CD4-positive, alpha-beta T cell (primary cell): ENCODE measurements at regions not wholly inside any gene's neighbourhood (a gene's known extent, or its start where the extent isn't known, plus 50 kb on each side); places are given as distances from the start of the nearest gene placed in this dataset.

Experiments used
- ATAC-seq: fragments of 200-7000 bp; cut with Tn5 transposase; one replicate; pipeline ENCODE4 v1.10.0; 2022; ENCODE audit warnings: mild to moderate bottlenecking; ENCODE audit not compliant: poor library complexity
- CTCF ChIA-PET: fragments of 350-600 bp; sonication (Branson Sonifier 250); formaldehyde crosslinking; loops from one replicate; lab custom pipeline; 2021; ENCODE audit warnings: antibody characterized with exemption, inconsistent platforms; lab: Charles Lee
- POLR2A ChIA-PET: fragments of 350-600 bp; sonication (Branson Sonifier 250); formaldehyde crosslinking; loops from one replicate; lab custom pipeline; 2021; ENCODE audit warnings: antibody characterized with exemption, inconsistent platforms; lab: Charles Lee
- DNase-seq, 14 experiments: peaks; one replicate each; pipeline ENCODE4 v3.0.0-alpha.2; 2013 to 2020; ENCODE audit warnings: mixed read lengths in 2 of 14
- H3K27ac ChIP-seq, 2 donors: one replicate each; pipeline versions ENCODE4 v1.5.1 to v1.7.0; 2013; ENCODE audit warnings: low read length in 2 of 2, low read depth in 1 of 2, mild to moderate bottlenecking in 1 of 2
- H3K27me3 ChIP-seq, 2 experiments: 1 replicate in 1 of 2; 2 replicates in 1 of 2; pipeline versions ENCODE4 v1.6.1 to v1.7.0; 2013; ENCODE audit warnings: low read length in 2 of 2, control low read depth in 1 of 2, mild to moderate bottlenecking in 1 of 2, moderate library complexity in 1 of 2; ENCODE audit not compliant: insufficient read depth in 2 of 2, control insufficient read depth in 1 of 2
- H3K36me3 ChIP-seq: one replicate; pipeline ENCODE4 v1.6.1; 2013; ENCODE audit warnings: low read length, control low read depth; ENCODE audit not compliant: insufficient read depth
- H3K4me1 ChIP-seq: one replicate; pipeline ENCODE4 v1.6.1; 2013; ENCODE audit warnings: low read length, control low read depth; ENCODE audit not compliant: insufficient read depth
- H3K4me3 ChIP-seq: one replicate; pipeline ENCODE4 v1.5.1; 2013; ENCODE audit warnings: mild to moderate bottlenecking, low read length, moderate library complexity
- H3K9me3 ChIP-seq, 2 experiments: 1 replicate in 1 of 2; 2 replicates in 1 of 2; pipeline versions ENCODE4 v1.6.1 to v1.7.0; 2013; ENCODE audit warnings: low read length in 2 of 2, mild to moderate bottlenecking in 2 of 2, control low read depth in 1 of 2, moderate library complexity in 1 of 2; ENCODE audit not compliant: control insufficient read depth in 1 of 2, insufficient read depth in 1 of 2
- H3K27ac Mint-ChIP-seq: one replicate; pipeline ENCODE4 v1.8.0; 2020; ENCODE audit warnings: mixed read lengths
- H3K27me3 Mint-ChIP-seq: one replicate; pipeline ENCODE4 v1.8.0; 2021; ENCODE audit warnings: mixed read lengths
- H3K36me3 Mint-ChIP-seq: one replicate; pipeline ENCODE4 v1.8.0; 2021; ENCODE audit warnings: low read depth, mixed read lengths
- H3K4me1 Mint-ChIP-seq: one replicate; pipeline ENCODE4 v1.8.0; 2021; ENCODE audit warnings: low read depth, mixed read lengths
- H3K4me3 Mint-ChIP-seq: one replicate; pipeline ENCODE4 v1.8.0; 2020; ENCODE audit warnings: mild to moderate bottlenecking, mixed read lengths
- H3K9me3 Mint-ChIP-seq: one replicate; pipeline ENCODE4 v1.8.0; 2020; ENCODE audit warnings: mixed read lengths
- intact Hi-C, 2 experiments: fragments of 100-400 bp; cut with DNase I in 1 of 2; cut with micrococcal nuclease in 1 of 2; formaldehyde crosslinking; loops; one replicate each; pipeline versions ENCODE4 v1.15.1 to v1.9.0; 2023 to 2025; cut with DNase I, micrococcal nuclease
- TF ChIP-seq, protein P1 (sequence below): fragments of 200-600 bp; IDR thresholded peaks from one replicate; pipeline ENCODE4 v1.8.0; 2022; ENCODE audit warnings: antibody characterized with exemption, mild to moderate bottlenecking

DNA sequence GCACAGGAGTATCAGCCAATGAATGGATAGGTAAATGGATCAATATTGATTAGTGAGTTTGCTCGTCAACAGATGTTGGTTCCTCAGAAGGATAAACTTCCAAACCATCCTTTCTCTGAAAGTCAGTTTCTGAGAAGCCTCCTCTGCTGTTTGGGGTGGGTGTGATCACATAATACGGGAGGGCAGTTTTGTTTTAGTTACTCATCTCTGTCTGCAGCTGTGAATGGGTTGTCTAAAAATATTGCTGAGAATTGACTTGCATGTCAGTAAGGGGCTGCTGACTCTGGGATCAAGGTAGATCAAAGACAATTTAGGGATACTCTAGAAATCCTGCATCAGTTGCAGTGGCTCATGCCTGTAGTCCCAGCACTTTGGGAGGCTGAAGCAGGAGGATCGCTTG, 390.8 kb upstream of the AMELY start:
- Histone ChIP-seq H3K27me3 (no peaks in the 10 kb centered on the region), H3K36me3 (peaks cover 22% of the 10 kb centered on the region), H3K4me1 (peaks cover 42% of the 10 kb centered on the region), H3K27ac (no peak overlapping the region), H3K4me3 (no peak overlapping the region), H3K9me3 (no peaks in the 10 kb centered on the region)
- peaks cover 61% of the 10 kb centered on the region for H3K4me1 Mint-ChIP-seq
- ChIA-PET CTCF (no interaction called here), POLR2A (no interaction called here)
- H3K9me3 Mint-ChIP-seq, result no peaks in the 10 kb centered on the region
- H3K27ac Mint-ChIP-seq, result peak overlapping the region; percentile 82
- DNase-seq (no peak), ATAC-seq (no peak)
- intact Hi-C loops, result no loop called here
- TF ChIP-seq, protein P1, sequence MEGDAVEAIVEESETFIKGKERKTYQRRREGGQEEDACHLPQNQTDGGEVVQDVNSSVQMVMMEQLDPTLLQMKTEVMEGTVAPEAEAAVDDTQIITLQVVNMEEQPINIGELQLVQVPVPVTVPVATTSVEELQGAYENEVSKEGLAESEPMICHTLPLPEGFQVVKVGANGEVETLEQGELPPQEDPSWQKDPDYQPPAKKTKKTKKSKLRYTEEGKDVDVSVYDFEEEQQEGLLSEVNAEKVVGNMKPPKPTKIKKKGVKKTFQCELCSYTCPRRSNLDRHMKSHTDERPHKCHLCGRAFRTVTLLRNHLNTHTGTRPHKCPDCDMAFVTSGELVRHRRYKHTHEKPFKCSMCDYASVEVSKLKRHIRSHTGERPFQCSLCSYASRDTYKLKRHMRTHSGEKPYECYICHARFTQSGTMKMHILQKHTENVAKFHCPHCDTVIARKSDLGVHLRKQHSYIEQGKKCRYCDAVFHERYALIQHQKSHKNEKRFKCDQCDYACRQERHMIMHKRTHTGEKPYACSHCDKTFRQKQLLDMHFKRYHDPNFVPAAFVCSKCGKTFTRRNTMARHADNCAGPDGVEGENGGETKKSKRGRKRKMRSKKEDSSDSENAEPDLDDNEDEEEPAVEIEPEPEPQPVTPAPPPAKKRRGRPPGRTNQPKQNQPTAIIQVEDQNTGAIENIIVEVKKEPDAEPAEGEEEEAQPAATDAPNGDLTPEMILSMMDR, result no peak
- H3K27me3 Mint-ChIP-seq, result no peaks in the 10 kb centered on the region
- peaks cover 65% of the 10 kb centered on the region for H3K36me3 Mint-ChIP-seq
- H3K4me3 Mint-ChIP-seq, result no peak overlapping the region

DNA sequence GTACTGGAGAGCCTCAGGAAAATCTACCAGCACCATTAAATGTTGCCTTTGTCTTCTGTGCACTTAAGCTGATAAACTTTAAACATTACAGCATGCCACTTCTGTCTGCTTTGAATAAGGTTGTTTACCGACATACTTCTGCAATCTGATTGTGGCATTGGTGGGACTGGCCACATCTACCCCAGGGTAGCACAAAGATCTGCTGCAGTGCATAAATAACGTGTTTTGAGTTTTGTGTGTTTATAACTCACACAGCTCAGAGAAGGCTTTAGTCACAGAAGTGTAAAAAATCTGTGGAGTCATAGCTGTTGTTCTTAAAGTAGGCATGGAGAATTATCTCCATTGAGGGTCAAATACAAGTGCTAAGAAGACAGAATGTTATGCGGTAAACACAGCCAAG, 388.4 kb upstream of the AMELY start:
- no peak overlapping the region for H3K27ac ChIP-seq
- CTCF ChIA-PET, result no interaction called here
- TF ChIP-seq, protein P1, result no peak
- Mint-ChIP-seq H3K9me3 (no peaks in the 10 kb centered on the region), H3K4me3 (peak overlapping the region; percentile 32), H3K36me3 (peaks cover 50% of the 10 kb centered on the region), H3K4me1 (peaks cover 62% of the 10 kb centered on the region), H3K27ac (peak overlapping the region; percentile 70), H3K27me3 (no peaks in the 10 kb centered on the region)
- ATAC-seq (no peak), DNase-seq (no peak)
- no peaks in the 10 kb centered on the region for H3K27me3 ChIP-seq
- peaks cover 10% of the 10 kb centered on the region for H3K36me3 ChIP-seq
- peaks cover 57% of the 10 kb centered on the region for H3K4me1 ChIP-seq
- H3K4me3 ChIP-seq, result no peak overlapping the region
- intact Hi-C loops, result no loop called here
- POLR2A ChIA-PET, result interaction anchor here (0.6 to 1.0 kb wide), 3 partner anchors 10 to 27 kb away, joined by 3 to 5 read pairs (median 3); no protein-coding TSS in a partner anchor
- H3K9me3 ChIP-seq, result no peaks in the 10 kb centered on the region

DNA sequence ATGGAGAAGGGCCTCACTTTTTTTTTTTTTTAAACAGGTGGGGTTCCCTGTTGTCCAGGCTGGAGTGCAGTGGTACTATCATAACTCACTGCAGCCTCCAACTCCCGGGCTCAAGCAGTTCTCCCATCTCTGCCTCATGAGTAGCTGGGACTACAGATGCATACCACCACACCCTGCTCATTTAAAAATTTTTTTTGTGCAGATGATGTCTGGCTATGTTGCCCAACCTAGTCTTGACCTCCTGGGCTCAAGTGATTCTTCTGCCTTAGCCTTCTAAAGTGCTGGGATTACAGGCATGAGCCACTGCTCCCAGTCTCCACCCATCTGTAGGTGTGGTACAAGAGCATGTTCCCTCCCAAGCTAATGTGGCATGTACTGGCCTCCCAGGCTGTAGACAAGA, 380.6 kb upstream of the AMELY start:
- H3K4me3 ChIP-seq, result no peak overlapping the region
- no peaks in the 10 kb centered on the region for H3K9me3 ChIP-seq
- POLR2A ChIA-PET, result interaction anchor here (4.1 kb wide), 1 partner anchor 19 kb away, joined by 40 read pairs; no protein-coding TSS in a partner anchor
- peaks cover under 1% of the 10 kb centered on the region for H3K36me3 ChIP-seq
- intact Hi-C loops, result no loop called here
- H3K36me3 Mint-ChIP-seq, result peaks cover 27% of the 10 kb centered on the region
- peak overlapping the region; percentile 94 for H3K27ac Mint-ChIP-seq
- ATAC-seq (no peak), DNase-seq (no peak)
- no peak overlapping the region for H3K4me3 Mint-ChIP-seq
- peaks cover 53% of the 10 kb centered on the region for H3K4me1 Mint-ChIP-seq
- CTCF ChIA-PET, result no interaction called here
- peak overlapping the region in 1 of 2 donors; percentile 44 for H3K27ac ChIP-seq
- TF ChIP-seq, protein P1, result no peak
- H3K27me3 ChIP-seq, result no peaks in the 10 kb centered on the region
- peaks cover 83% of the 10 kb centered on the region for H3K4me1 ChIP-seq
- H3K27me3 Mint-ChIP-seq, result no peaks in the 10 kb centered on the region
- no peaks in the 10 kb centered on the region for H3K9me3 Mint-ChIP-seq
